ENCODE measurements at regions not wholly inside any gene's neighbourhood (a gene's known extent, or its start where the extent isn't known, plus 50 kb on each side); places are given as distances from the start of the nearest gene placed in this dataset.

DNA sequence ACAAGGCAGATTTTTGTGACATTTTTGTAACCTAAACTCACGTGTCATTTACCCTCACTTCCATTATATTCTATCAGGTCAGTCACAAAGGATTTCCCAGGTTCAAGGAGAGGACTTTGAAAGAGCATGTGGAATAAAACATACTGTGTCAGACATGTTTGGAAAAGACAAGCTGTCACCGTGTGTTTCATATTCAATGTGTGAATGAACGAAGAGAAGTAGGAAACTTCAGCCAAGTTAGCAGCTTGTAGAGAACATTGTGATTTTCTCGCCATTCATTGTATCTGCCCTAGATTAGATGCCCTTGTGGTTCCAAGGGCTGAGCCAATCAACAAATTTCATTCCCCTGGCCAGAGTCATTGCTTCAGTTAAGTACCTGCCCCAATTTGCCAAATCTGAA is 2288.9 kb upstream of the PCDH20 start:
- no peak for DNase-seq
- Histone ChIP-seq H3K27me3 (ENCODE audit: low read depth) (no peaks in the 10 kb centered on the region), H3K4me3 (no peak overlapping the region), H3K27ac (no peak overlapping the region), H3K9me3 (no peaks in the 10 kb centered on the region), H3K4me1 (no peaks in the 10 kb centered on the region), H3K36me3 (no peaks in the 10 kb centered on the region)
- ATAC-seq, result no peak
- TF ChIP-seq CTCF (IDR thresholded peaks at IDR 0.05), result no peak
- intact Hi-C loops (cut with DNase I), result no loop called here

GRCh38 chr13:63700350-63700749 is 2284.7 kb upstream of the PCDH20 start:
- no peaks in the 10 kb centered on the region for H3K9me3 ChIP-seq
- TF ChIP-seq CTCF (IDR thresholded peaks at IDR 0.05), result no peak
- H3K36me3 ChIP-seq, result no peaks in the 10 kb centered on the region
- no peak for ATAC-seq
- no peaks in the 10 kb centered on the region for H3K4me1 ChIP-seq
- no peak overlapping the region for H3K4me3 ChIP-seq
- no peak for DNase-seq
- H3K27me3 ChIP-seq (ENCODE audit: low read depth), result no peaks in the 10 kb centered on the region
- intact Hi-C loops (cut with DNase I), result no loop called here
- no peak overlapping the region for H3K27ac ChIP-seq

DNA sequence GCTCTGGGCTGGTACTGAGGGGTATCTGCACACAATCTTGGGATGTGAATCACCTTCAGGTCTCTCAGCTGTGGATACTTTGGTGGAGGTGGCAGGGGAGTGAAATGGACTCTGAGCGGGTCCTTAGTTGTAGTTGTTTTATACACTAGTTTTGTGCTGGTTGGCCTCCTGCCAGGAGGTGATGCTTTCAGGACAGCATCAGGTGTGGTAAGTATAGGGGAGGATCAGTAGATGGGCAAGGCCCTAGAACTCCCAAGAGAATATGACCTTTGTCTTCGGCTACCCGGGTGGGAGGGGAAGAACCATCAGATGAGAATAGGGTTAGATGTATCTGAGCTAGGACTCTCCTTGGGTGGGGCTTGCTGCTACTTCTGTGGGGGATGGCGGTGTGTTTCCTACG is 2284.3 kb upstream of the PCDH20 start:
- DNase-seq (no peak), ATAC-seq (no peak)
- no peak overlapping the region for H3K4me3 ChIP-seq
- H3K27ac ChIP-seq, result no peak overlapping the region
- no peaks in the 10 kb centered on the region for H3K4me1 ChIP-seq
- no peak for TF ChIP-seq CTCF (IDR thresholded peaks at IDR 0.05)
- intact Hi-C loops (cut with DNase I), result no loop called here
- no peaks in the 10 kb centered on the region for H3K36me3 ChIP-seq
- no peaks in the 10 kb centered on the region for H3K27me3 ChIP-seq (ENCODE audit: low read depth)
- H3K9me3 ChIP-seq, result no peaks in the 10 kb centered on the region

- no peak for TF ChIP-seq CTCF (IDR thresholded peaks at IDR 0.05)
- ATAC-seq, result no peak
- H3K36me3 ChIP-seq, result no peaks in the 10 kb centered on the region
- H3K4me1 ChIP-seq, result no peaks in the 10 kb centered on the region
- H3K27ac ChIP-seq, result no peak overlapping the region
- H3K9me3 ChIP-seq, result no peaks in the 10 kb centered on the region
- intact Hi-C loops (cut with DNase I), result no loop called here
- no peak overlapping the region for H3K4me3 ChIP-seq
- no peaks in the 10 kb centered on the region for H3K27me3 ChIP-seq (ENCODE audit: low read depth)
- DNase-seq, result no peak
These were observed 2280.4 kb upstream of the PCDH20 start for GRCh38 chr13:63696055-63696454.

DNA sequence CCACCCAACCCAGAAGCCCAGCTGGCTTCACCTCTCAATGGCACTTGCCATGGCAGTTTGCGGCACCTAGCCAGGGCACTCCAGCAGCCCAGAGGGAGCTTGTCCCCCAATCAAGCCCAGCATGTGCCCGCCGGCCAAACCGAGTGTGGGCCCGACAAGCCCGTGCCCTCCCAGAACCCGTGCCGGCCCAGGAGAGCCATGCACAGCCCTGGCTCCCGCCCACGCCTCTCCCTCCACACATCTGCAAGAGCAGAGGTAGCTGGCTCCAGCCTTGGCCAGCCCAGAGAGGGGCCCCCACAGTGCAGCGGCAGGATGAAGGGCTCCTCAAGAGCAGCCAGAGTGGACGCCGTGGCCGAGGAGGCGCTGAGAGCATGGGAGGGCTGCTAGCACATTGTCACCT is 2278.0 kb upstream of the PCDH20 start:
- H3K4me3 ChIP-seq, result no peak overlapping the region
- H3K4me1 ChIP-seq, result no peaks in the 10 kb centered on the region
- H3K36me3 ChIP-seq, result no peaks in the 10 kb centered on the region
- no peak overlapping the region for H3K27ac ChIP-seq
- DNase-seq (no peak), ATAC-seq (no peak)
- H3K27me3 ChIP-seq (ENCODE audit: low read depth), result no peaks in the 10 kb centered on the region
- TF ChIP-seq CTCF (IDR thresholded peaks at IDR 0.05), result no peak
- intact Hi-C loops (cut with DNase I), result no loop called here
- H3K9me3 ChIP-seq, result no peaks in the 10 kb centered on the region

DNA sequence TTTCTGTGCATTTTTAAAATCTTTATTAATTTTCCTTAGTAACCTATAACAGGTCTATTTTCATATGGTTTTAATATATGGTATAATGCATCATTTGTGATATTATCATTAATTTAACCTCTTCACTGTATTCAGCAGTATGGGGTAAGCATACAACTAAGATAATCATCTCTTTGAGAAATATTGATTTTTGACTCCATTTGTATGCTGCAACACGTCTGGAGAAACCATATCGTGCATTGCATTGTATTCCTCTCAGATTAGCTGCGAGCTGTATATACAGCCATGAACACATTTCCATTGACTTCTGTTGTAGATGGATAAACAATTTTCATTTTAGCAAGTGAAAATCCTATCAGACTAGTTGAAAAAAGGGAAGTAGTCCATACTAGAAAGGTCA is 2275.8 kb upstream of the PCDH20 start:
- DNase-seq (no peak), ATAC-seq (no peak)
- H3K27ac ChIP-seq, result no peak overlapping the region
- intact Hi-C loops (cut with DNase I), result no loop called here
- no peaks in the 10 kb centered on the region for H3K36me3 ChIP-seq
- no peaks in the 10 kb centered on the region for H3K4me1 ChIP-seq
- no peak overlapping the region for H3K4me3 ChIP-seq
- TF ChIP-seq CTCF (IDR thresholded peaks at IDR 0.05), result no peak
- no peaks in the 10 kb centered on the region for H3K27me3 ChIP-seq (ENCODE audit: low read depth)
- H3K9me3 ChIP-seq, result no peaks in the 10 kb centered on the region

All from lower lobe of right lung (tissue), 2 donors.